ENCODE measurements at regions not wholly inside any gene's neighbourhood (a gene's known extent, or its start where the extent isn't known, plus 50 kb on each side); places are given as distances from the start of the nearest gene placed in this dataset.

GRCh38 chr11:79918846-79919245, 478.0 kb upstream of the TENM4 start:
- Mint-ChIP-seq H3K27me3 (ENCODE audit: insufficient read depth, unreplicated experiment) (no peaks in the 10 kb centered on the region), H3K27ac (ENCODE audit: low read depth, unreplicated experiment) (no peak overlapping the region), H3K4me1 (ENCODE audit: insufficient read depth, unreplicated experiment) (no peaks in the 10 kb centered on the region), H3K4me3 (ENCODE audit: unreplicated experiment) (no peak overlapping the region), H3K9me3 (ENCODE audit: unreplicated experiment) (peaks cover 8% of the 10 kb centered on the region), H3K36me3 (ENCODE audit: insufficient read depth, unreplicated experiment) (no peaks in the 10 kb centered on the region)
- TF ChIP-seq CTCF (IDR thresholded peaks at IDR 0.05; ENCODE audit: unreplicated experiment), result no peak
- BruUV-seq (replicated peaks), result no TSS peak
- intact Hi-C loops (cut with micrococcal nuclease), result no loop called here
- no peak for DNase-seq (ENCODE audit: unreplicated experiment)
- POLR2A ChIA-PET, result no interaction called here
- CTCF ChIA-PET, result no interaction called here

GRCh38 chr11:79906164-79906563, 465.3 kb upstream of the TENM4 start:
- ChIA-PET POLR2A (no interaction called here), CTCF (no interaction called here)
- H3K4me1 Mint-ChIP-seq (ENCODE audit: insufficient read depth, unreplicated experiment), result peaks cover 11% of the 10 kb centered on the region
- no peak for DNase-seq (ENCODE audit: unreplicated experiment)
- H3K4me3 Mint-ChIP-seq (ENCODE audit: unreplicated experiment), result no peak overlapping the region
- H3K9me3 Mint-ChIP-seq (ENCODE audit: unreplicated experiment), result peaks cover 7% of the 10 kb centered on the region
- no peak overlapping the region for H3K27ac Mint-ChIP-seq (ENCODE audit: low read depth, unreplicated experiment)
- H3K36me3 Mint-ChIP-seq (ENCODE audit: insufficient read depth, unreplicated experiment), result no peaks in the 10 kb centered on the region
- H3K27me3 Mint-ChIP-seq (ENCODE audit: insufficient read depth, unreplicated experiment), result no peaks in the 10 kb centered on the region
- intact Hi-C loops (cut with micrococcal nuclease), result no loop called here
- BruUV-seq (replicated peaks), result no TSS peak
- no peak for TF ChIP-seq CTCF (IDR thresholded peaks at IDR 0.05; ENCODE audit: unreplicated experiment)

- peak; percentile 62 for DNase-seq (ENCODE audit: unreplicated experiment)
- Mint-ChIP-seq H3K36me3 (ENCODE audit: insufficient read depth, unreplicated experiment) (no peaks in the 10 kb centered on the region), H3K27ac (ENCODE audit: low read depth, unreplicated experiment) (no peak overlapping the region), H3K4me3 (ENCODE audit: unreplicated experiment) (no peak overlapping the region), H3K27me3 (ENCODE audit: insufficient read depth, unreplicated experiment) (no peaks in the 10 kb centered on the region), H3K9me3 (ENCODE audit: unreplicated experiment) (no peaks in the 10 kb centered on the region), H3K4me1 (ENCODE audit: insufficient read depth, unreplicated experiment) (peaks cover 17% of the 10 kb centered on the region)
- intact Hi-C loops (cut with micrococcal nuclease), result no loop called here
- POLR2A ChIA-PET, result no interaction called here
- TF ChIP-seq CTCF (IDR thresholded peaks at IDR 0.05; ENCODE audit: unreplicated experiment), result no peak
- CTCF ChIA-PET, result no interaction called here
- no TSS peak for BruUV-seq (replicated peaks)
These were observed 461.7 kb upstream of the TENM4 start for GRCh38 chr11:79902493-79902892.

- Mint-ChIP-seq H3K36me3 (ENCODE audit: insufficient read depth, unreplicated experiment) (no peaks in the 10 kb centered on the region), H3K27me3 (ENCODE audit: insufficient read depth, unreplicated experiment) (no peaks in the 10 kb centered on the region), H3K4me3 (ENCODE audit: unreplicated experiment) (no peak overlapping the region), H3K9me3 (ENCODE audit: unreplicated experiment) (peaks cover 8% of the 10 kb centered on the region), H3K4me1 (ENCODE audit: insufficient read depth, unreplicated experiment) (peaks cover 23% of the 10 kb centered on the region), H3K27ac (ENCODE audit: low read depth, unreplicated experiment) (no peak overlapping the region)
- intact Hi-C loops (cut with micrococcal nuclease), result no loop called here
- ChIA-PET POLR2A (interaction anchor here (0.6 kb wide), 1 partner anchor 897 kb away, joined by 3 read pairs; no protein-coding TSS in a partner anchor), CTCF (interaction anchor here (0.6 kb wide), 1 partner anchor 78 kb away, joined by 3 read pairs; no protein-coding TSS in a partner anchor)
- no peak for TF ChIP-seq CTCF (IDR thresholded peaks at IDR 0.05; ENCODE audit: unreplicated experiment)
- no TSS peak for BruUV-seq (replicated peaks)
- no peak for DNase-seq (ENCODE audit: unreplicated experiment)
These were observed 457.1 kb upstream of the TENM4 start for GRCh38 chr11:79897896-79898295.

Data from MCF 10A (cell line).